ENCODE measurements at regions not wholly inside any gene's neighbourhood (a gene's known extent, or its start where the extent isn't known, plus 50 kb on each side); places are given as distances from the start of the nearest gene placed in this dataset.

GRCh38 chr4:58042176-58042575 lies 932.0 kb upstream of the IGFBP7 start:
- TF ChIP-seq, protein P1, sequence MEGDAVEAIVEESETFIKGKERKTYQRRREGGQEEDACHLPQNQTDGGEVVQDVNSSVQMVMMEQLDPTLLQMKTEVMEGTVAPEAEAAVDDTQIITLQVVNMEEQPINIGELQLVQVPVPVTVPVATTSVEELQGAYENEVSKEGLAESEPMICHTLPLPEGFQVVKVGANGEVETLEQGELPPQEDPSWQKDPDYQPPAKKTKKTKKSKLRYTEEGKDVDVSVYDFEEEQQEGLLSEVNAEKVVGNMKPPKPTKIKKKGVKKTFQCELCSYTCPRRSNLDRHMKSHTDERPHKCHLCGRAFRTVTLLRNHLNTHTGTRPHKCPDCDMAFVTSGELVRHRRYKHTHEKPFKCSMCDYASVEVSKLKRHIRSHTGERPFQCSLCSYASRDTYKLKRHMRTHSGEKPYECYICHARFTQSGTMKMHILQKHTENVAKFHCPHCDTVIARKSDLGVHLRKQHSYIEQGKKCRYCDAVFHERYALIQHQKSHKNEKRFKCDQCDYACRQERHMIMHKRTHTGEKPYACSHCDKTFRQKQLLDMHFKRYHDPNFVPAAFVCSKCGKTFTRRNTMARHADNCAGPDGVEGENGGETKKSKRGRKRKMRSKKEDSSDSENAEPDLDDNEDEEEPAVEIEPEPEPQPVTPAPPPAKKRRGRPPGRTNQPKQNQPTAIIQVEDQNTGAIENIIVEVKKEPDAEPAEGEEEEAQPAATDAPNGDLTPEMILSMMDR (IDR thresholded peaks at IDR 0.05), result no peak
- Histone ChIP-seq H3K36me3 (no peaks in the 10 kb centered on the region), H3K27me3 (replicated peaks; ENCODE audit: insufficient read depth) (no peaks in the 10 kb centered on the region), H3K4me1 (ENCODE audit: control insufficient read depth in 1 of 2, low read depth in 2 of 2) (no peaks in the 10 kb centered on the region), H3K9me3 (no peaks in the 10 kb centered on the region), H3K27ac (no peak overlapping the region), H3K4me3 (no peak overlapping the region)
- DNase-seq (ENCODE audit: low spot score), result no peak
- ATAC-seq (ENCODE audit: insufficient number of reproducible peaks, low FRiP score, low read depth), result no peak

DNA sequence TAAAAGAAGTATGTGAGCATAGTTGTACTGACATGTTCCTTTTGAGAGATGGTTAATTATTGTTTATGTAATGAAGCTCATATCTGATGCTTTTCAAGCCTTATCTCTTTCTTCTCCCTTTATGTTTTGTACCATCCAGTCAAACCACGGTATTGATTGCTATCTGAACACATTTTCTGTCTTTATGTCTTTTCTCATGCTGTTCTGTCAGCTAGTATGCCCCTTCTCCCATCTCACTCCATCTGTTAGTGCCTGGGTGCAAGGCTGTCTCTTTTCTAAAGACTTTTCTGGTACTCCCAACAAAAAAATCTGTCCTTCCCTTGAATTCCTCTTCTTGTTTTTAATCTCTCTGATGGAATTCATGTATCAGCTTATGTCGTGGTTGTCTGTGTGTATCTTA lies 883.8 kb upstream of the IGFBP7 start:
- Histone ChIP-seq H3K36me3 (no peaks in the 10 kb centered on the region), H3K27ac (no peak overlapping the region)

DNA sequence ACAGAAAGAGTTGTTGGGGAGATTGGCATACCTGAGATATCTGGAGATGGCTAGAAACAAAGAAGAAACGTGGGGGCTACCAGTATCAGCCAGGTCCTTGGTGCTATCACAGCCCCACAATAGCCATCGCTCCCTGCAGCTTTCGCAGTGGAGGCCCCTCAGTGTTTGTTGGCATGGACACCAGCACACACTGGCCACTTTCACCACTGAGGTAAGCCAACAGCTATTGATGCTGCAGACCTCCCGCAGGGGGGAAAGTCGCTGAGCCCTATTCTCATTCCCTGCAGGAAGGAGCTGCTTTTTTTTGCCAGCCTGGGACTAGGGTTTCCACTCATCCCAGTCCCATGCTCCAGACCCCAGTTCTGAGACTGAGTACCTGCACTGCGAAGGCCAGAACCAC lies 879.2 kb upstream of the IGFBP7 start:
- ATAC-seq (ENCODE audit: insufficient number of reproducible peaks, low FRiP score, low read depth) (no peak), DNase-seq (ENCODE audit: low spot score) (no peak)
- TF ChIP-seq, protein P1 (IDR thresholded peaks at IDR 0.05), result no peak
- Histone ChIP-seq H3K27me3 (replicated peaks; ENCODE audit: insufficient read depth) (no peaks in the 10 kb centered on the region), H3K36me3 (no peaks in the 10 kb centered on the region), H3K9me3 (no peaks in the 10 kb centered on the region), H3K27ac (no peak overlapping the region), H3K4me1 (ENCODE audit: control insufficient read depth in 1 of 2, low read depth in 2 of 2) (no peaks in the 10 kb centered on the region), H3K4me3 (no peak overlapping the region)

More for the DNA sequence above, 883.8 kb upstream of the IGFBP7 start:
- no peaks in the 10 kb centered on the region for H3K27me3 ChIP-seq (replicated peaks; ENCODE audit: insufficient read depth)
- TF ChIP-seq, protein P1 (IDR thresholded peaks at IDR 0.05), result no peak
- no peak overlapping the region for H3K4me3 ChIP-seq
- H3K9me3 ChIP-seq, result no peaks in the 10 kb centered on the region
- no peak for DNase-seq (ENCODE audit: low spot score)
- no peaks in the 10 kb centered on the region for H3K4me1 ChIP-seq (ENCODE audit: control insufficient read depth in 1 of 2, low read depth in 2 of 2)
- ATAC-seq (ENCODE audit: insufficient number of reproducible peaks, low FRiP score, low read depth), result no peak

DNA sequence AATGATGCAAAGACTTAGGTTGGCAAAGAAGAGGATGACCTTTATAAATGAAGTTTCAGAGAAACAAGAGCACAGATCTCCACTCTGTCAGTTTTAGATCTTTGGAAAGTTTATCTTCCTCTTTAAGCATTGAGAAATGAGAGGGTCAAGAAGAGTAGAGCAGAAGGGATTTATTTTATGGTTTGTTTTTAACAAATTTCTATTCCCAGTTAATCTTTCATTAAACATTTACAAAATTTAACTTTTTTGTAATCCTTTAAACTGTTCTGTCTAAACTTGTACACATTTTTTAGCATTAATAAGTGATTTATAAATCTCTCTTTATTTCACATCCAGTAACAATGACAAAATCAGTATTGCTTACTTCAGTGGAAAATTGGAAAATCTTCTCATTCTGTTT lies 875.0 kb upstream of the IGFBP7 start:
- TF ChIP-seq, protein P1 (IDR thresholded peaks at IDR 0.05), result no peak
- Histone ChIP-seq H3K9me3 (no peaks in the 10 kb centered on the region), H3K27ac (no peak overlapping the region), H3K4me1 (ENCODE audit: control insufficient read depth in 1 of 2, low read depth in 2 of 2) (no peaks in the 10 kb centered on the region), H3K36me3 (no peaks in the 10 kb centered on the region), H3K27me3 (replicated peaks; ENCODE audit: insufficient read depth) (no peaks in the 10 kb centered on the region), H3K4me3 (no peak overlapping the region)
- DNase-seq (ENCODE audit: low spot score) (no peak), ATAC-seq (ENCODE audit: insufficient number of reproducible peaks, low FRiP score, low read depth) (no peak)

DNA sequence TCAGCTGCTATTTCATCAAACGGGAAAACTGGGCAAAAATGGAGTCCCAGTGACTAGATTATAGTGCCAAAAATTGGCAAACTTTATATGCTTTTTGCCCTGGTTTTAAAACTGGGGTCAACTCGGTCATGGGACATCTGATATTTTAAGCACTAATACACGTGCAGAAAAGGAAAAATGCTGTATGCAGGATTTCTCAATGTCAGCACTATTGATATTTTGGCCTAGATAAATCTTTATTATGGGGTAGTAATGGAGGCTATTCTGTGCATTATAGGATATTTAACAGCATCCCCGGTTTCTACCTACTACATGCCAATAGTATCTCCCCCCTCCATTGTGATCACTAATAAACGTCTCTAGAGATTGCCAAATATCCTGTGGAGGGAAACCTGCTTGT lies 870.9 kb upstream of the IGFBP7 start:
- H3K27me3 ChIP-seq (replicated peaks; ENCODE audit: insufficient read depth), result no peaks in the 10 kb centered on the region
- no peak for ATAC-seq (ENCODE audit: insufficient number of reproducible peaks, low FRiP score, low read depth)
- no peak overlapping the region for H3K4me3 ChIP-seq
- TF ChIP-seq, protein P1 (IDR thresholded peaks at IDR 0.05), result no peak
- DNase-seq (ENCODE audit: low spot score), result no peak
- H3K4me1 ChIP-seq (ENCODE audit: control insufficient read depth in 1 of 2, low read depth in 2 of 2), result no peaks in the 10 kb centered on the region
- H3K36me3 ChIP-seq, result no peaks in the 10 kb centered on the region
- no peak overlapping the region for H3K27ac ChIP-seq
- no peaks in the 10 kb centered on the region for H3K9me3 ChIP-seq

All from thoracic aorta (tissue), 2 donors.